CD4-positive, alpha-beta T cell (primary cell): ENCODE measurements at regions not wholly inside any gene's neighbourhood (a gene's known extent, or its start where the extent isn't known, plus 50 kb on each side); places are given as distances from the start of the nearest gene placed in this dataset.

Experiments used
- ATAC-seq: fragments of 200-7000 bp; cut with Tn5 transposase; one replicate; pipeline ENCODE4 v1.10.0; 2022; ENCODE audit warnings: mild to moderate bottlenecking; ENCODE audit not compliant: poor library complexity
- CTCF ChIA-PET: fragments of 350-600 bp; sonication (Branson Sonifier 250); formaldehyde crosslinking; loops from one replicate; lab custom pipeline; 2021; ENCODE audit warnings: antibody characterized with exemption, inconsistent platforms; lab: Charles Lee
- POLR2A ChIA-PET: fragments of 350-600 bp; sonication (Branson Sonifier 250); formaldehyde crosslinking; loops from one replicate; lab custom pipeline; 2021; ENCODE audit warnings: antibody characterized with exemption, inconsistent platforms; lab: Charles Lee
- DNase-seq, 14 experiments: peaks; one replicate each; pipeline ENCODE4 v3.0.0-alpha.2; 2013 to 2020; ENCODE audit warnings: mixed read lengths in 2 of 14
- H3K27ac ChIP-seq, 2 donors: one replicate each; pipeline versions ENCODE4 v1.5.1 to v1.7.0; 2013; ENCODE audit warnings: low read length in 2 of 2, low read depth in 1 of 2, mild to moderate bottlenecking in 1 of 2
- H3K27me3 ChIP-seq, 2 experiments: 1 replicate in 1 of 2; 2 replicates in 1 of 2; pipeline versions ENCODE4 v1.6.1 to v1.7.0; 2013; ENCODE audit warnings: low read length in 2 of 2, control low read depth in 1 of 2, mild to moderate bottlenecking in 1 of 2, moderate library complexity in 1 of 2; ENCODE audit not compliant: insufficient read depth in 2 of 2, control insufficient read depth in 1 of 2
- H3K36me3 ChIP-seq: one replicate; pipeline ENCODE4 v1.6.1; 2013; ENCODE audit warnings: low read length, control low read depth; ENCODE audit not compliant: insufficient read depth
- H3K4me1 ChIP-seq: one replicate; pipeline ENCODE4 v1.6.1; 2013; ENCODE audit warnings: low read length, control low read depth; ENCODE audit not compliant: insufficient read depth
- H3K4me3 ChIP-seq: one replicate; pipeline ENCODE4 v1.5.1; 2013; ENCODE audit warnings: mild to moderate bottlenecking, low read length, moderate library complexity
- H3K9me3 ChIP-seq, 2 experiments: 1 replicate in 1 of 2; 2 replicates in 1 of 2; pipeline versions ENCODE4 v1.6.1 to v1.7.0; 2013; ENCODE audit warnings: low read length in 2 of 2, mild to moderate bottlenecking in 2 of 2, control low read depth in 1 of 2, moderate library complexity in 1 of 2; ENCODE audit not compliant: control insufficient read depth in 1 of 2, insufficient read depth in 1 of 2
- H3K27ac Mint-ChIP-seq: one replicate; pipeline ENCODE4 v1.8.0; 2020; ENCODE audit warnings: mixed read lengths
- H3K27me3 Mint-ChIP-seq: one replicate; pipeline ENCODE4 v1.8.0; 2021; ENCODE audit warnings: mixed read lengths
- H3K36me3 Mint-ChIP-seq: one replicate; pipeline ENCODE4 v1.8.0; 2021; ENCODE audit warnings: low read depth, mixed read lengths
- H3K4me1 Mint-ChIP-seq: one replicate; pipeline ENCODE4 v1.8.0; 2021; ENCODE audit warnings: low read depth, mixed read lengths
- H3K4me3 Mint-ChIP-seq: one replicate; pipeline ENCODE4 v1.8.0; 2020; ENCODE audit warnings: mild to moderate bottlenecking, mixed read lengths
- H3K9me3 Mint-ChIP-seq: one replicate; pipeline ENCODE4 v1.8.0; 2020; ENCODE audit warnings: mixed read lengths
- intact Hi-C, 2 experiments: fragments of 100-400 bp; cut with DNase I in 1 of 2; cut with micrococcal nuclease in 1 of 2; formaldehyde crosslinking; loops; one replicate each; pipeline versions ENCODE4 v1.15.1 to v1.9.0; 2023 to 2025; cut with DNase I, micrococcal nuclease
- TF ChIP-seq, protein P1 (sequence below): fragments of 200-600 bp; IDR thresholded peaks from one replicate; pipeline ENCODE4 v1.8.0; 2022; ENCODE audit warnings: antibody characterized with exemption, mild to moderate bottlenecking

DNA sequence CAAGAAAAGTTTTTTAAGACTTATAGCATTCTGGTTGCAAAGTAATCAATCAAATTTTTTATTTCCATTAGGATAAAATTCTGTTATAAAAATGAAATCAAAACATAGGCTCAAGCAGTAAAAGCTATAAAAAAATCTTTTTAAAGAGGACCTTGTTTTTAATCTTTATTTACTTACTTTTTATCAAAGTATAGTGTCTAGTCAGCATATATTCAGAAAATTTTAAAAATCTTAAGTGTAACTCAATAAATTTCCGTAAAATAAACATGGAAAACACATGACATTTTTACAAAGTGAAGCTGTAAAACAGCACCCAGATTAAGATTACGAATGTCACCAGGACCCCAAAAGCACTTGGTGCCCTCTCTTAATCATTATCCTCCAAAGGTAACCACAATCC lies 302.4 kb downstream of the TMEM161B start:
- Histone ChIP-seq H3K9me3 (no peaks in the 10 kb centered on the region), H3K4me1 (no peaks in the 10 kb centered on the region), H3K27ac (no peak overlapping the region), H3K27me3 (no peaks in the 10 kb centered on the region), H3K4me3 (no peak overlapping the region), H3K36me3 (no peaks in the 10 kb centered on the region)
- Mint-ChIP-seq H3K4me3 (no peak overlapping the region), H3K36me3 (no peaks in the 10 kb centered on the region), H3K27ac (no peak overlapping the region), H3K27me3 (no peaks in the 10 kb centered on the region), H3K4me1 (no peaks in the 10 kb centered on the region), H3K9me3 (no peaks in the 10 kb centered on the region)
- ChIA-PET CTCF (no interaction called here), POLR2A (no interaction called here)
- ATAC-seq (no peak), DNase-seq (no peak)
- TF ChIP-seq, protein P1, sequence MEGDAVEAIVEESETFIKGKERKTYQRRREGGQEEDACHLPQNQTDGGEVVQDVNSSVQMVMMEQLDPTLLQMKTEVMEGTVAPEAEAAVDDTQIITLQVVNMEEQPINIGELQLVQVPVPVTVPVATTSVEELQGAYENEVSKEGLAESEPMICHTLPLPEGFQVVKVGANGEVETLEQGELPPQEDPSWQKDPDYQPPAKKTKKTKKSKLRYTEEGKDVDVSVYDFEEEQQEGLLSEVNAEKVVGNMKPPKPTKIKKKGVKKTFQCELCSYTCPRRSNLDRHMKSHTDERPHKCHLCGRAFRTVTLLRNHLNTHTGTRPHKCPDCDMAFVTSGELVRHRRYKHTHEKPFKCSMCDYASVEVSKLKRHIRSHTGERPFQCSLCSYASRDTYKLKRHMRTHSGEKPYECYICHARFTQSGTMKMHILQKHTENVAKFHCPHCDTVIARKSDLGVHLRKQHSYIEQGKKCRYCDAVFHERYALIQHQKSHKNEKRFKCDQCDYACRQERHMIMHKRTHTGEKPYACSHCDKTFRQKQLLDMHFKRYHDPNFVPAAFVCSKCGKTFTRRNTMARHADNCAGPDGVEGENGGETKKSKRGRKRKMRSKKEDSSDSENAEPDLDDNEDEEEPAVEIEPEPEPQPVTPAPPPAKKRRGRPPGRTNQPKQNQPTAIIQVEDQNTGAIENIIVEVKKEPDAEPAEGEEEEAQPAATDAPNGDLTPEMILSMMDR, result no peak
- intact Hi-C loops, result no loop called here

DNA sequence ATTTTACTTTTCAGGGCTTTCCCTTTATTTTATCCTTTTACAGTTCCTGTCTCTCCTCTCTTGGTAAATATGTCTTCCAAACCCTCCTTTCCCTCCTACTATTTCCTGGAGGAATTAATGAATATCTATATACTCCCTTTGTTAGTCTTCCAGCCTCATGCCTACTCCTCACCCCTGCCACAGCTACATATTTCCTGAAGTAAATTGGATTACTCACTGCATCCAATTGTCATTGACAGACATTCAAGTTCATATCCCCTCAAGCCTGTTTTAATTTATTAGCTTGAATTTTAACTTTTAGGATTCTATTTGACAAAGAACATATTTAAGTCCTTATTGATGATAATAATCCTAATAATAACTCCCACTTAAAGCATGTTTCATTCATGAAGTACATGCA lies 314.5 kb downstream of the TMEM161B start:
- ATAC-seq, result no peak
- POLR2A ChIA-PET, result no interaction called here

DNA sequence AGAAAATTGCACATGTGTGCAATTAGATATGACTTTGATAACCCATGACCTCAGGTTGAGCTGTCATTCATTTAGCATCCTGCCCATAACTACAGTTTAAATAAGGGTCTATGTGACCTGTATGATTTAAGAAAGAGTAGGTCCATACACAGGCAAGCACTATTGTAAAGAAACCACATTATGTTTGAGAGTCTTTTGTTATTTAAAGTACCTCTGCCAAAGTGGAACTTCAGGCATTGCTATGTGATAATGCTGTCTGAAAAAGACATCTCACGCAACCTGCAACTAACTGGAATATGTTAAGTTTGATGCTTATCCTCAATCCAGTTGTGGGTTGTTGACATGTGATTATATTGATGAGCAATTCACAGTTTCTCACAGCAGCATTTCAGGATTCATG lies 317.0 kb downstream of the TMEM161B start:
- ATAC-seq, result no peak
- no peaks in the 10 kb centered on the region for H3K9me3 ChIP-seq
- intact Hi-C loops, result no loop called here
- H3K27ac ChIP-seq, result no peak overlapping the region
- no peaks in the 10 kb centered on the region for H3K4me1 Mint-ChIP-seq
- no peaks in the 10 kb centered on the region for H3K27me3 ChIP-seq
- POLR2A ChIA-PET, result no interaction called here
- no peak for DNase-seq
- no peaks in the 10 kb centered on the region for H3K36me3 ChIP-seq
- H3K27me3 Mint-ChIP-seq, result no peaks in the 10 kb centered on the region
- CTCF ChIA-PET, result no interaction called here
- no peak overlapping the region for H3K4me3 ChIP-seq
- H3K27ac Mint-ChIP-seq, result no peak overlapping the region
- TF ChIP-seq, protein P1, result no peak
- H3K4me3 Mint-ChIP-seq, result no peak overlapping the region
- no peaks in the 10 kb centered on the region for H3K36me3 Mint-ChIP-seq
- H3K4me1 ChIP-seq, result no peaks in the 10 kb centered on the region
- H3K9me3 Mint-ChIP-seq, result no peaks in the 10 kb centered on the region

More for the DNA sequence above, 314.5 kb downstream of the TMEM161B start:
- Histone ChIP-seq H3K27ac (no peak overlapping the region), H3K36me3 (no peaks in the 10 kb centered on the region), H3K4me1 (no peaks in the 10 kb centered on the region), H3K27me3 (no peaks in the 10 kb centered on the region), H3K4me3 (no peak overlapping the region), H3K9me3 (peaks cover 0 to 4% of the 10 kb centered on the region in 2 experiments)
- no peaks in the 10 kb centered on the region for H3K27me3 Mint-ChIP-seq
- no peaks in the 10 kb centered on the region for H3K4me1 Mint-ChIP-seq
- CTCF ChIA-PET, result no interaction called here
- no peak overlapping the region for H3K4me3 Mint-ChIP-seq
- no peak overlapping the region for H3K27ac Mint-ChIP-seq
- DNase-seq, result no peak
- H3K9me3 Mint-ChIP-seq, result no peaks in the 10 kb centered on the region
- H3K36me3 Mint-ChIP-seq, result no peaks in the 10 kb centered on the region
- TF ChIP-seq, protein P1, result no peak
- intact Hi-C loops, result no loop called here
